Endothelial cell of umbilical vein (primary cell): ENCODE measurements at regions not wholly inside any gene's neighbourhood (a gene's known extent, or its start where the extent isn't known, plus 50 kb on each side); places are given as distances from the start of the nearest gene placed in this dataset.

Source experiments
- POLR2AphosphoS5 ChIP-seq: IDR thresholded peaks from 2 replicates; pipeline ENCODE4 v1.6.1; 2012; ENCODE audit warnings: low read depth, mild to moderate bottlenecking, control low read depth, low read length, moderate library complexity; ENCODE audit not compliant: insufficient read depth
- TF ChIP-seq, protein P1 (sequence below), 2 donors: IDR thresholded peaks; 1 replicate in 1 of 2; 2 replicates in 1 of 2; pipeline ENCODE4 v1.5.1; 2011; ENCODE audit warnings: low read length in 2 of 2, mild to moderate bottlenecking in 2 of 2, moderate library complexity in 2 of 2, control low read depth in 1 of 2, inconsistent platforms in 1 of 2, low read depth in 1 of 2; ENCODE audit not compliant: insufficient read depth in 1 of 2; ENCODE audit errors: extremely low read depth in 1 of 2

DNA sequence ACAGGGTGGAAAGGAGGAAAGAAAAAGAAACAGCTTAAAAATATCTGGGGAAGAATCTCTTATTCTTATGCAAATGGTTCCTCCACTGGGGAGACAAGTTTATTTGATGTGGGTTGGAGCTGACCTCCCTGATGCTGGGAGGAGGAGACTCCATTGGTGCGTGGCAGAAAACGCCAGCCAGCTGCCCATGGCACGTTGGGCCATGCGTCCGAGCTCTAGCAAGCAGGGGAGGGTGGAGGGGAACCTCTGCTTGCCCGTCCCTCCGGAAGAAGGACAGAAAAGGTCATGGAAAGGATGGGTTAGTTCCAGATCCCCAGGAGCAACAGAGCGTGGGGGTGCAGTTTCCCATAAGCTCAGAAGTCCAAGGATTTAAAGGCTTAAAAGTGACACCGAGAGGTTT, 210.4 kb downstream of the KLHL4 start:
- no peak for TF ChIP-seq POLR2AphosphoS5
- TF ChIP-seq, protein P1, sequence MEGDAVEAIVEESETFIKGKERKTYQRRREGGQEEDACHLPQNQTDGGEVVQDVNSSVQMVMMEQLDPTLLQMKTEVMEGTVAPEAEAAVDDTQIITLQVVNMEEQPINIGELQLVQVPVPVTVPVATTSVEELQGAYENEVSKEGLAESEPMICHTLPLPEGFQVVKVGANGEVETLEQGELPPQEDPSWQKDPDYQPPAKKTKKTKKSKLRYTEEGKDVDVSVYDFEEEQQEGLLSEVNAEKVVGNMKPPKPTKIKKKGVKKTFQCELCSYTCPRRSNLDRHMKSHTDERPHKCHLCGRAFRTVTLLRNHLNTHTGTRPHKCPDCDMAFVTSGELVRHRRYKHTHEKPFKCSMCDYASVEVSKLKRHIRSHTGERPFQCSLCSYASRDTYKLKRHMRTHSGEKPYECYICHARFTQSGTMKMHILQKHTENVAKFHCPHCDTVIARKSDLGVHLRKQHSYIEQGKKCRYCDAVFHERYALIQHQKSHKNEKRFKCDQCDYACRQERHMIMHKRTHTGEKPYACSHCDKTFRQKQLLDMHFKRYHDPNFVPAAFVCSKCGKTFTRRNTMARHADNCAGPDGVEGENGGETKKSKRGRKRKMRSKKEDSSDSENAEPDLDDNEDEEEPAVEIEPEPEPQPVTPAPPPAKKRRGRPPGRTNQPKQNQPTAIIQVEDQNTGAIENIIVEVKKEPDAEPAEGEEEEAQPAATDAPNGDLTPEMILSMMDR (IDR thresholded peaks at IDR 0.05; ENCODE audit: extremely low read depth in 1 of 2, insufficient read depth in 1 of 2, low read depth in 1 of 2, low read length in 2 of 2): no peak
